ENCODE measurements at regions not wholly inside any gene's neighbourhood (a gene's known extent, or its start where the extent isn't known, plus 50 kb on each side); places are given as distances from the start of the nearest gene placed in this dataset.

DNA sequence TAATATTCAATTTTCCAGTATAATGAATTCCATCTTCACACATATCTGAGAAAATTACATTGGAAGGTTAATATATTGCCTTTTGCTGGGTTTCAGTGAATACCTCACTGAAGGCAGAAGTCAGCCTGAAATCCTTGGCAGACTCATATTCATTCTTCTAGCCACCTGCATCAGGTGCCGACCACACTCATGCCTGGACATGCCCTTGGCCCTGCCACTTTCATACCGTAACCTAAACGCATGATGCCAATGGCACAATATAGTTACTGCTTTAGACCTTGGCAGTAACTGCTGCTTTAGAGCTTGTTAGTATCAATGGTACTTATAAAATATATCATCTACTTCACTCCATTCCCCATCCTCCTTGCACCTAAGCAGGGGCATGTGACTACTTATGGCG is 817.6 kb upstream of the CDH8 start:
- H3K4me3 ChIP-seq, result no peak overlapping the region
- intact Hi-C loops (cut with DNase I), result no loop called here
- TF ChIP-seq, protein P1, sequence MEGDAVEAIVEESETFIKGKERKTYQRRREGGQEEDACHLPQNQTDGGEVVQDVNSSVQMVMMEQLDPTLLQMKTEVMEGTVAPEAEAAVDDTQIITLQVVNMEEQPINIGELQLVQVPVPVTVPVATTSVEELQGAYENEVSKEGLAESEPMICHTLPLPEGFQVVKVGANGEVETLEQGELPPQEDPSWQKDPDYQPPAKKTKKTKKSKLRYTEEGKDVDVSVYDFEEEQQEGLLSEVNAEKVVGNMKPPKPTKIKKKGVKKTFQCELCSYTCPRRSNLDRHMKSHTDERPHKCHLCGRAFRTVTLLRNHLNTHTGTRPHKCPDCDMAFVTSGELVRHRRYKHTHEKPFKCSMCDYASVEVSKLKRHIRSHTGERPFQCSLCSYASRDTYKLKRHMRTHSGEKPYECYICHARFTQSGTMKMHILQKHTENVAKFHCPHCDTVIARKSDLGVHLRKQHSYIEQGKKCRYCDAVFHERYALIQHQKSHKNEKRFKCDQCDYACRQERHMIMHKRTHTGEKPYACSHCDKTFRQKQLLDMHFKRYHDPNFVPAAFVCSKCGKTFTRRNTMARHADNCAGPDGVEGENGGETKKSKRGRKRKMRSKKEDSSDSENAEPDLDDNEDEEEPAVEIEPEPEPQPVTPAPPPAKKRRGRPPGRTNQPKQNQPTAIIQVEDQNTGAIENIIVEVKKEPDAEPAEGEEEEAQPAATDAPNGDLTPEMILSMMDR (IDR thresholded peaks at IDR 0.05), result no peak
- TF ChIP-seq POLR2A (IDR thresholded peaks at IDR 0.05), result no peak
- no peak for TF ChIP-seq POLR2AphosphoS5 (IDR thresholded peaks at IDR 0.05; ENCODE audit: insufficient read depth in 1 of 2, low read depth in 1 of 2)
- H3K27me3 ChIP-seq, result no peaks in the 10 kb centered on the region
- no peaks in the 10 kb centered on the region for H3K36me3 ChIP-seq
- no peaks in the 10 kb centered on the region for H3K4me1 ChIP-seq
- no peaks in the 10 kb centered on the region for H3K9me3 ChIP-seq
- no peak for DNase-seq (ENCODE audit: extremely low spot score in 2 of 2)
- no peak overlapping the region for H3K27ac ChIP-seq

DNA sequence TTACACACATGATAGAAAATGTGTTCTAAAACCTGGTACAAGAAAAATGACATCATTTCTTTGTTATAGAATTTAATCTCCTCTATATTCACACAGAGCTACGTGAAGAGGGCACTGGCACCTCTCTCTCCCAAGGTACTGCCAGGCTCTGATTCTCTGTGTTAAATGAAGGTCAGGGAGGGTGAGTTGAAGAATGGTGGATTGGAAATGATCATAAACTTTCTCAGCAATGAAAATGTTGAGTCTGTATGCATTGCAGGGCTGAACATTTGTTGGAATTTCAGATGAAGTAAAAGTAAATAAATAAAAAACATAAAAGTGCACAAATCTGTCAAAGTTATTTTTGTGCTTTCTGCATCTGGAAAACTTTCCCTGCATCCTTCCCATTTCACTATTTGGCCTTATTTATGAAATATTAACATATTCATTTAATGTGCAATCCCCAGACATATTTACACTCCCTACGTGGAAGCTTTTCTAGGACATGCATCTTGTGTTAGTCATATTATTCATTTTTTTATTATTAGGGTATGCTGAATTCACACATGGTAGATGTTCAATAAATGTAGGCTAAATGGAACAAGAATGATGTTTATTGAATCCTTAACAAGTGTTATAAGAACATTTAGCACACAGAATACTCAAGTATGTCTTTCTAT is 810.3 kb upstream of the CDH8 start:
- H3K4me1 ChIP-seq, result no peaks in the 10 kb centered on the region
- H3K27ac ChIP-seq, result no peak overlapping the region
- no peak overlapping the region for H3K4me3 ChIP-seq
- TF ChIP-seq POLR2AphosphoS5 (IDR thresholded peaks at IDR 0.05; ENCODE audit: insufficient read depth in 1 of 2, low read depth in 1 of 2), result no peak
- no peak for TF ChIP-seq POLR2A (IDR thresholded peaks at IDR 0.05)
- TF ChIP-seq, protein P1 (IDR thresholded peaks at IDR 0.05), result no peak
- intact Hi-C loops (cut with DNase I), result no loop called here
- no peaks in the 10 kb centered on the region for H3K27me3 ChIP-seq
- H3K36me3 ChIP-seq, result no peaks in the 10 kb centered on the region
- no peak for DNase-seq (ENCODE audit: extremely low spot score in 2 of 2)
- no peaks in the 10 kb centered on the region for H3K9me3 ChIP-seq

DNA sequence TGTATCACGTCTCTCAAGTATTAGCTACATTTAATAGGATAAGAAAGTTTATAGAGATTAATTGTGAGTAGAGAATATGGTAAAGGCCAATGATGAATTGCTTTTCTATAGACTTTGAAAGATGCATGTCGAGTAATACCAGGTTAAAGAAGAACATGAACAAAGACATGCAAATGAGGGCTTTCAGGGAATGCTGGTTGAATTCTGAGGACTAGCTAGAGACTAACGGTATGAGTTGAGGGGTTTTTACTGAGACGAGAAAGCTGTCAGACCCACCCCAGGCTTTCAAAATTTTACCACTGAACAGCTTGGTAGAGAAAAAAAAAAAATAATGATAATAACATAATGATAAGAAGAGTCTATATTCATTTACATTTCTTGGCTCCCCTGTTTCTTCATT is 796.0 kb upstream of the CDH8 start:
- H3K9me3 ChIP-seq, result no peaks in the 10 kb centered on the region
- H3K4me3 ChIP-seq, result no peak overlapping the region
- TF ChIP-seq POLR2AphosphoS5 (IDR thresholded peaks at IDR 0.05; ENCODE audit: insufficient read depth in 1 of 2, low read depth in 1 of 2) (no peak), POLR2A (IDR thresholded peaks at IDR 0.05) (no peak)
- TF ChIP-seq, protein P1 (IDR thresholded peaks at IDR 0.05), result no peak
- intact Hi-C loops (cut with DNase I), result no loop called here
- no peak overlapping the region for H3K27ac ChIP-seq
- no peaks in the 10 kb centered on the region for H3K36me3 ChIP-seq
- H3K4me1 ChIP-seq, result no peaks in the 10 kb centered on the region
- no peaks in the 10 kb centered on the region for H3K27me3 ChIP-seq
- DNase-seq (ENCODE audit: extremely low spot score in 2 of 2), result no peak

DNA sequence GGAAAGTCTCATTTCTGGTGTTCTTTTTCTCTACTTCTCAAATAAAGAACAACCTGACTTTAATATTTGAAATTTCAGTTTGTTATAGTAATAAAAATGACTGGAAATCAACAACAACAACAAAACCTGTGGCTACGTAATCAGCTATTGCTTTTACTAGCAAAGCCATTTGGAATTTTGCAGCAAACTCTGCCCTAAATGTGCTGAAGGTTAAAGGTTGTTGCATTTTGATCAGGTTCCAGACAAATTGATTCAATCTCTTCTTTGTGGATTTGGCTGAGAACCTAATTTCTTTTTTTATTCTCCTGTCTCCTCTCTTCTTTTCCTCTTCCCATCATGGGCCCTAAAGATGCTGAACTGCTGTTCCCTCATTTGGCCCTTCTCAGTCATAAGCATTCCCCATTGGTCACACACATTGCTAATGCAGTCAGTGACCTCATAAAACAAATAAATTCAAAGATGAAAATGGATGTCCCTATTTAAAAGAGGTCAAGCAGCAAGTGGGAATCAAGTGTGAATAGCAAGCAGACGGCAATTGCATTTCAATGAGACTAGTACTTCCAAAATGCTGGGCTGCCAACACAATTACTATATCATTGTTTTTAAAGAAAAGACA is 795.1 kb upstream of the CDH8 start:
- H3K36me3 ChIP-seq, result no peaks in the 10 kb centered on the region
- no peaks in the 10 kb centered on the region for H3K4me1 ChIP-seq
- H3K27me3 ChIP-seq, result no peaks in the 10 kb centered on the region
- H3K4me3 ChIP-seq, result no peak overlapping the region
- H3K27ac ChIP-seq, result no peak overlapping the region
- TF ChIP-seq POLR2A (IDR thresholded peaks at IDR 0.05) (no peak), POLR2AphosphoS5 (IDR thresholded peaks at IDR 0.05; ENCODE audit: insufficient read depth in 1 of 2, low read depth in 1 of 2) (no peak)
- TF ChIP-seq, protein P1 (IDR thresholded peaks at IDR 0.05), result no peak
- no peaks in the 10 kb centered on the region for H3K9me3 ChIP-seq
- no peak for DNase-seq (ENCODE audit: extremely low spot score in 2 of 2)
- intact Hi-C loops (cut with DNase I), result no loop called here

DNA sequence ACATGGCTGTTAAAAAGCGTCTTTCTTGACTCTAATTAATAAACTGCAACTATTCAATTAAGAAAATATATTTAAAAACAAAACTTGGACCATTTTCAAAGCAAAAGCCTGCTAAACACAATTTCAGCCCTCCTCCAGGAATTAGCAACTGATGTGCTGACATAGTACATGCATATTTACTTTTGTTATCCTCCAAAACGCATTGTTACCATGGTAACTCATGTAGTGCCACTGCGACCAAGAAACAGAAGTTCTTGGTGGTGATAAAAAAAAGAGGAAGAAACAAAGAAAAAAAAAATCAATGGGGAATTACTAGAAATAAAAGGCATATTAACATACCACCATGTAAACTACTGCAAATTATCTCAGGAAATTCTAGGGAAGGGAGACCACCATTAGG is 793.4 kb upstream of the CDH8 start:
- Histone ChIP-seq H3K4me3 (no peak overlapping the region), H3K36me3 (no peaks in the 10 kb centered on the region), H3K27ac (no peak overlapping the region), H3K4me1 (no peaks in the 10 kb centered on the region), H3K9me3 (no peaks in the 10 kb centered on the region), H3K27me3 (no peaks in the 10 kb centered on the region)
- intact Hi-C loops (cut with DNase I), result no loop called here
- TF ChIP-seq, protein P1 (IDR thresholded peaks at IDR 0.05), result no peak
- TF ChIP-seq POLR2A (IDR thresholded peaks at IDR 0.05) (no peak), POLR2AphosphoS5 (IDR thresholded peaks at IDR 0.05; ENCODE audit: insufficient read depth in 1 of 2, low read depth in 1 of 2) (no peak)
- no peak for DNase-seq (ENCODE audit: extremely low spot score in 2 of 2)

Measured in vagina (tissue), 2 donors.